NCI-H446 treated with DMSO at 0.1 percent for 48 hours (cell line): ENCODE measurements at regions not wholly inside any gene's neighbourhood (a gene's known extent, or its start where the extent isn't known, plus 50 kb on each side); places are given as distances from the start of the nearest gene placed in this dataset.

Experiments
- DNase-seq: peaks from one replicate; lab custom pipeline; 2025; lab: John Stamatoyannopoulos, UW

- no peak for DNase-seq
Measured at GRCh38 chr13:80033286-80033685, 307.6 kb downstream of the SPRY2 start.

GRCh38 chr13:80030491-80030890, 310.4 kb downstream of the SPRY2 start:
- no peak for DNase-seq

GRCh38 chr13:80029170-80029569, 311.8 kb downstream of the SPRY2 start:
- DNase-seq = no peak

- no peak for DNase-seq
Measured at GRCh38 chr13:80022146-80022545, 318.8 kb downstream of the SPRY2 start.

GRCh38 chr13:80012251-80012650, 328.7 kb downstream of the SPRY2 start:
- no peak for DNase-seq

- DNase-seq = no peak
Measured at GRCh38 chr13:80011448-80012212, 329.3 kb downstream of the SPRY2 start.

- no peak for DNase-seq
Measured at GRCh38 chr13:80010846-80011245, 330.1 kb downstream of the SPRY2 start.

GRCh38 chr13:80010286-80010831, 330.6 kb downstream of the SPRY2 start:
- DNase-seq = no peak

- DNase-seq = no peak
Measured at GRCh38 chr13:80009760-80010159, 331.2 kb downstream of the SPRY2 start.

GRCh38 chr13:80006940-80007339, 334.0 kb downstream of the SPRY2 start:
- no peak for DNase-seq

GRCh38 chr13:80001510-80001842, 339.4 kb downstream of the SPRY2 start:
- DNase-seq = no peak

- DNase-seq = no peak
Measured at GRCh38 chr13:80000684-80001509, 340.0 kb downstream of the SPRY2 start.

- no peak for DNase-seq
Measured at GRCh38 chr13:79999601-80000000, 341.3 kb downstream of the SPRY2 start.

GRCh38 chr13:79998381-79998880, 342.5 kb downstream of the SPRY2 start:
- no peak for DNase-seq

- DNase-seq = no peak
Measured at GRCh38 chr13:79997244-79997643, 343.7 kb downstream of the SPRY2 start.

- DNase-seq = no peak
Measured at GRCh38 chr13:79995334-79995733, 345.6 kb downstream of the SPRY2 start.

- no peak for DNase-seq
Measured at GRCh38 chr13:79992111-79992510, 348.8 kb downstream of the SPRY2 start.

GRCh38 chr13:79990048-79990447, 350.9 kb downstream of the SPRY2 start:
- DNase-seq = no peak

- no peak for DNase-seq
Measured at GRCh38 chr13:79989217-79989661, 351.7 kb downstream of the SPRY2 start.

- DNase-seq = no peak
Measured at GRCh38 chr13:79988573-79988972, 352.4 kb downstream of the SPRY2 start.

- no peak for DNase-seq
Measured at GRCh38 chr13:79987761-79988160, 353.2 kb downstream of the SPRY2 start.

- no peak for DNase-seq
Measured at GRCh38 chr13:79987323-79987722, 353.6 kb downstream of the SPRY2 start.

GRCh38 chr13:79986890-79987289, 354.0 kb downstream of the SPRY2 start:
- DNase-seq = no peak
